ENCODE measurements at regions not wholly inside any gene's neighbourhood (a gene's known extent, or its start where the extent isn't known, plus 50 kb on each side); places are given as distances from the start of the nearest gene placed in this dataset.
"Not testable (repeated sequence)": the region's sequence is repeated elsewhere in the genome, so short reads cannot be mapped to it uniquely, and the experiment has no call there.

DNA sequence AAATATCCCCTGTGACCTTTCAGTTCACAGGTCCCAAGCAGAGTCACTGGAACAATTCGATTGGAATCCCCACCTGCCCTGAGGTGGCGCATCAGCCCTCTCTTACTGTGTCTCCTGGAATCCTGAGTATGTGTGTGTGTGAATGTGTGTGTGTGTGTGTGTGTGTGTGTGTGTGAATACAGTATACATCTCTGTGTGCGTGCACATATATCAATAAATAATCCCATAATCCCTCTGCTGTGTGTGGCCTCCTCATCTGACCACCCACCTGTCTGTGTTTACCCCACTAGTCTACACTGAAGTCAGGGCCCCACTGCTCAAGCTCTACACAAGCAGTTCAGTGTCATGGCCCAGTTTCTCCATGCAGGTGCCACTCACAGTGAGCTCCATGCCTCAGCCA, 187.4 kb downstream of the ERCC6L2 start:
- no peak overlapping the region for H3K4me3 ChIP-seq (ENCODE audit: low read depth, low read length)
- TF ChIP-seq, protein P1, sequence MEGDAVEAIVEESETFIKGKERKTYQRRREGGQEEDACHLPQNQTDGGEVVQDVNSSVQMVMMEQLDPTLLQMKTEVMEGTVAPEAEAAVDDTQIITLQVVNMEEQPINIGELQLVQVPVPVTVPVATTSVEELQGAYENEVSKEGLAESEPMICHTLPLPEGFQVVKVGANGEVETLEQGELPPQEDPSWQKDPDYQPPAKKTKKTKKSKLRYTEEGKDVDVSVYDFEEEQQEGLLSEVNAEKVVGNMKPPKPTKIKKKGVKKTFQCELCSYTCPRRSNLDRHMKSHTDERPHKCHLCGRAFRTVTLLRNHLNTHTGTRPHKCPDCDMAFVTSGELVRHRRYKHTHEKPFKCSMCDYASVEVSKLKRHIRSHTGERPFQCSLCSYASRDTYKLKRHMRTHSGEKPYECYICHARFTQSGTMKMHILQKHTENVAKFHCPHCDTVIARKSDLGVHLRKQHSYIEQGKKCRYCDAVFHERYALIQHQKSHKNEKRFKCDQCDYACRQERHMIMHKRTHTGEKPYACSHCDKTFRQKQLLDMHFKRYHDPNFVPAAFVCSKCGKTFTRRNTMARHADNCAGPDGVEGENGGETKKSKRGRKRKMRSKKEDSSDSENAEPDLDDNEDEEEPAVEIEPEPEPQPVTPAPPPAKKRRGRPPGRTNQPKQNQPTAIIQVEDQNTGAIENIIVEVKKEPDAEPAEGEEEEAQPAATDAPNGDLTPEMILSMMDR (IDR thresholded peaks at IDR 0.05; ENCODE audit: insufficient read depth, low read length), result no peak
- no peak for DNase-seq (ENCODE audit: low read depth)

DNA sequence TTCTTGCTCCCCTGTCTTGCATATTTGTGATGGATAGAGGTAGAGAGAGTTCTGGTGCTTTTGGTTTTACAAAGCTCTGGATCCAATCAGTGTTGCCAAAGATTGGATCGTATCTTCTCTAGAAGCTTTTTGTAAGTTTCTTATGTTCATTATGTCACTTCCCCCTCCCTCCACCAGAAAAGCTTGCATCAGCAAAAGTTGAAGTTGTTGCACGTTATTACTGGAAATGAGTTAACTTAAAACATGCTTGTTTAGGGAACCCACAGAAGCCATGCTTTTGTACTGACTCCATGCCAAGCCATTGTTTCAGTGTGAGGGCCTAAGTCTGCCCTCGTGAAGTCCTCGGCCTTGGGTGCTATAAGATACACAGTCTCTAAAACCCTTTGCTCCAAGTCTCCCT, 186.5 kb downstream of the ERCC6L2 start:
- peak; percentile 57 for DNase-seq (ENCODE audit: low read depth)

DNA sequence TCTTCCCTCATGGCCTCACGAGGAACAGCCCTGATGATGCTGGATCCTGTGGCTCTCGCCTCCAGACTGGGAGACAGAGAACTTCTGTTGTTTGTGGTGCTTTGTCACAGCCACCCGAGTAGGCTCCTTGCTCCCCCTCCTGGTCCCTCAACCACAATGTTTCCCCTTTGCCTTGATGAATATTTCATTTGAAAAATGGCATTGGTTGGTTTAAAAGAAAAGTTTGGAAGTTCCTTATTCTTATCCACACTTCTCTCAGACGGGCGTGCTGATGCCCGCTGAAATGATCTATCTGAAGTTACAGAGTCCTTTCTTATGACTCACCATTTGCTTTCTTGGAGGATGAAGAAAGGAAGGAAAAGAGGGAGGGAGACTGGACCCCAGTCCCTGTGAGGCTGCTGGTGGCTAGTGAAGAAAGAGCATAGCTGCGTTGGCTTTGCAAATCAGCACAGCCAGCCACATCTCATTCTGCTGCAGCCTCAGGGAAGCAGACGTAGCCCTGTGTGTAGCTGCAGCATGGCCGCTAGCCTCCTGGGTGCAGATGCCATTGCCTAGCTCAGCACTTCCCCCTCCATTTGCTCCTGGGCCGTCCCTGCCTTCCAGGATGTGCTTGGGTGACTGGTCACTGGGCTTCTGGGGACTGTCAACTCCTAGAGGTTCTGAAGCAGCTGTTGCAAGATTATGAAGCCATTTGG, 185.9 kb downstream of the ERCC6L2 start:
- TF ChIP-seq, protein P1 (IDR thresholded peaks at IDR 0.05; ENCODE audit: insufficient read depth, low read length), result peak; percentile 51
- DNase-seq (ENCODE audit: low read depth), result peak; percentile 56
- no peak overlapping the region for H3K4me3 ChIP-seq (ENCODE audit: low read depth, low read length)

More for the DNA sequence above, 186.5 kb downstream of the ERCC6L2 start:
- no peak overlapping the region for H3K4me3 ChIP-seq (ENCODE audit: low read depth, low read length)
- TF ChIP-seq, protein P1 (IDR thresholded peaks at IDR 0.05; ENCODE audit: insufficient read depth, low read length), result no peak

DNA sequence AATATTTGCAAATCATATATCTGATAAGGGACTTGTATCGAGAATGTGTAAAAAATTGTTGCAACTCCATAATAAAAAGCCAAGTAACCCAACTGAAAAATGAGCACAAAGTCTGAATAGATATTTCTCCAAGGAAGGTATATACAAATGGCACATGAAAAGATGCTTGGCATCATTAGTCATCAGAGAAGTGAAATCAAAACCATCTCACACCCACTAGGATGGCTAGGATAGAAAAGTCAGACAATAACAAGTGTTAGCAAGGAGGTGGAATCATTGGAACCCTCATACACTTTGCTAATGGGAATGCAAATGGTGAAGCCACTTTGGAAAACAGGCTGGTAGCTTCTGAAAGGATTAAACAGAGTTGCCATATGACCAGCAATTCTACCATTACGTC, 182.7 kb downstream of the ERCC6L2 start:
- DNase-seq (ENCODE audit: low read depth), result no peak
- H3K4me3 ChIP-seq (ENCODE audit: low read depth, low read length), result no peak overlapping the region
- TF ChIP-seq, protein P1 (IDR thresholded peaks at IDR 0.05; ENCODE audit: insufficient read depth, low read length), result no peak

DNA sequence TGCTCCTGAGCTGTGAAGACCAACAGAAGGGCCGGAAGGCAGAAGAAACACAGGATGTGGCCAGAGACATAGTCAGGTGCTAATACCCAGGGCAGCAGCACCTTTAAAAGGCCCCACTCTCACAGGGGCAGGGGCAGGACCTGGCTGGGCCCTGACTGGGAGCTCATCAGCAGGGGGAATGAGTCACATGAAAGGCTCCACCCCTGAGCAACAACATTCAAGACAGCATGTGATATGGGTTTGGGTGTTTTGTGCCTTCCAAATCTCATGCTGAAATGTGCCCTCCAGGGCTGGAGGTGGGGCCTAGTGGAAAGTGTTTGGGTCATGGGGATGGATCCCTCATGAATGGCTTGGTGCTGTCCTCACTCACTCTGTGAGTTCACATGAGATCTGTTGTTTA, 181.7 kb downstream of the ERCC6L2 start:
- TF ChIP-seq, protein P1 (IDR thresholded peaks at IDR 0.05; ENCODE audit: insufficient read depth, low read length), result no peak
- no peak for DNase-seq (ENCODE audit: low read depth)

DNA sequence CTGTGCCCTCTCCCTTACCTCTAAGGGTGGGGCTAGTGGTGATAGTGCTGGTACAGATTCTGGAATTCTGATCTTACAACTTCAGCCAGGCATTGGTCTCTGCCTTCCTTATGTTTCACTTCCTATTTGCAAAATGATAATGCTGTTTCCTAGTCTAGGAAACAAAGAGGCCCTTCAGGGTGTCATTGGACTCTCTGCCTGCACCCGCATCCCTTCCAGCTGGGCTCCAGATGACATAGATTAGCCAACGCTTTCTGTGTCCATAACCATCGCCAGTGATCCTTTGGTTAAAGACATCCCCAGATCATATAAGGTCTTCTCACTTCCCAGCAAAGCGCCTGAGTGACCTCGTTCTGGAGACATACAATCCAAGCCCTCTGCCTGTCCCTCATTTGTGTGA, 180.7 kb downstream of the ERCC6L2 start:
- TF ChIP-seq, protein P1 (IDR thresholded peaks at IDR 0.05; ENCODE audit: insufficient read depth, low read length), result no peak
- H3K4me3 ChIP-seq (ENCODE audit: low read depth, low read length), result no peak overlapping the region
- DNase-seq (ENCODE audit: low read depth), result no peak

More for the DNA sequence above, 181.7 kb downstream of the ERCC6L2 start:
- H3K4me3 ChIP-seq (ENCODE audit: low read depth, low read length), result no peak overlapping the region

DNA sequence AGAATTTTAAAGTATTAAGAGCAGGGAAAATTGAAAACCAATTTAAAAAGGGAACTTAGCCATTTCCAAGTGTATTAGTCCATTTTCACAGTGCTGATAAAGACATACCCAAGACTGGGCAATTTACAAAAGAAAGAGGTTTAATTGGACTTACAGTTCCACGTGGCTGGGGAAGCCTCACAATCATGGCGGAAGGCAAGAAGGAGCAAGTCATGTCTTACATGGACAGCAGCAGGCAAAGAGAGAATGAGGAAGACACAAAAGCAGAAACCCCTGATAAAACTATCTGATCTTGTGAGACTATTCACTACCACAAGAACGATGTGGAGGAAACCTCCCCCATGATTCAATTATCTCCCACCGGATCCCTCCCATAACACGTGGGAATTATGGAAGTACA, 178.8 kb downstream of the ERCC6L2 start:
- not testable (repeated sequence) for H3K4me3 ChIP-seq (ENCODE audit: low read depth, low read length)

More for the DNA sequence above, 178.8 kb downstream of the ERCC6L2 start:
- not testable (repeated sequence) for DNase-seq (ENCODE audit: low read depth)
